WI38 (cell line): ENCODE measurements at regions not wholly inside any gene's neighbourhood (a gene's known extent, or its start where the extent isn't known, plus 50 kb on each side); places are given as distances from the start of the nearest gene placed in this dataset.
"Not testable (repeated sequence)": the region's sequence is repeated elsewhere in the genome, so short reads cannot be mapped to it uniquely, and the experiment has no call there.

Experiments used
- H3K4me3 ChIP-seq: 2 replicates; pipeline ENCODE4 v1.5.1; 2011; ENCODE audit warnings: low read depth, mild to moderate bottlenecking, control low read depth, low read length
- TF ChIP-seq, protein P1 (sequence below): IDR thresholded peaks from 2 replicates; pipeline ENCODE4 v1.5.1; 2012; ENCODE audit warnings: low read depth, mild to moderate bottlenecking, control low read depth, low read length

DNA sequence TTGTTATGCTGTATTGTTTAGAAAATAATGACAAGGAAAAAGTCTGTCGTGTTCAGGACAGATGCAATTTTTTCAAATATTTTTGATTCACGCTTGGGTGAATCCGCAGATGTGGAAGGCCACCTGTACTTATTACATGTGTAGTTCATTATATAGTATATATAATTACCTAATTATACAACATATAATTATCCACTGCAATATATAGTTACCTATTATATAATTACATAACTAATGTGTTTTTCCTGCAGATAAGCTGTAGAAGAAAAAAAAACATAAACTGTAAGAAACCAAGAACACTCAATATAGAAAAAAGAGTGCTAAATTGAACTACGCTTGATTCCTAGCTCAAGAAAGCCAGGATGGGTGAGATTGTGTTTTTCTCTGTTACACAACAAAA is 93.6 kb upstream of the RANBP3L start:
- TF ChIP-seq, protein P1, sequence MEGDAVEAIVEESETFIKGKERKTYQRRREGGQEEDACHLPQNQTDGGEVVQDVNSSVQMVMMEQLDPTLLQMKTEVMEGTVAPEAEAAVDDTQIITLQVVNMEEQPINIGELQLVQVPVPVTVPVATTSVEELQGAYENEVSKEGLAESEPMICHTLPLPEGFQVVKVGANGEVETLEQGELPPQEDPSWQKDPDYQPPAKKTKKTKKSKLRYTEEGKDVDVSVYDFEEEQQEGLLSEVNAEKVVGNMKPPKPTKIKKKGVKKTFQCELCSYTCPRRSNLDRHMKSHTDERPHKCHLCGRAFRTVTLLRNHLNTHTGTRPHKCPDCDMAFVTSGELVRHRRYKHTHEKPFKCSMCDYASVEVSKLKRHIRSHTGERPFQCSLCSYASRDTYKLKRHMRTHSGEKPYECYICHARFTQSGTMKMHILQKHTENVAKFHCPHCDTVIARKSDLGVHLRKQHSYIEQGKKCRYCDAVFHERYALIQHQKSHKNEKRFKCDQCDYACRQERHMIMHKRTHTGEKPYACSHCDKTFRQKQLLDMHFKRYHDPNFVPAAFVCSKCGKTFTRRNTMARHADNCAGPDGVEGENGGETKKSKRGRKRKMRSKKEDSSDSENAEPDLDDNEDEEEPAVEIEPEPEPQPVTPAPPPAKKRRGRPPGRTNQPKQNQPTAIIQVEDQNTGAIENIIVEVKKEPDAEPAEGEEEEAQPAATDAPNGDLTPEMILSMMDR = no peak
- H3K4me3 ChIP-seq = no peak overlapping the region

DNA sequence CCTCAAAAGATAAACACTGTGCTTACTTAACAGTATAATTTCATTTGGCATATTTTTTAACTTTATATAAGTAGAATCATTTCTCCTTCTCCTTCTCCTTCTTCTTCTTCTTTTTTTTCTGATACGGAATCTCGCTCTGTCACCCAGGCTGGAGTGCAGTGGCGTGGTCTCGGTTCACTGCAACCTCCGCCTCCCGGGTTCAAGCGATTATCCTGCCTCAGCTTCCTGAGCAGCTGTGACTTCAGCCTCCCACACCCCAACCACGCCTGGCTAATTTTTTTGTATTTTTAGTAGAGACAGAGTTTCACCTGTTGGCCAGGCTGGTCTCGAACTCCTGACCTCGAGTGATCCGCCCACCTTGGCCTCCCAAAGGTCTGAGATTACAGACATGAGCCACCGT is 94.2 kb upstream of the RANBP3L start:
- H3K4me3 ChIP-seq = not testable (repeated sequence)

DNA sequence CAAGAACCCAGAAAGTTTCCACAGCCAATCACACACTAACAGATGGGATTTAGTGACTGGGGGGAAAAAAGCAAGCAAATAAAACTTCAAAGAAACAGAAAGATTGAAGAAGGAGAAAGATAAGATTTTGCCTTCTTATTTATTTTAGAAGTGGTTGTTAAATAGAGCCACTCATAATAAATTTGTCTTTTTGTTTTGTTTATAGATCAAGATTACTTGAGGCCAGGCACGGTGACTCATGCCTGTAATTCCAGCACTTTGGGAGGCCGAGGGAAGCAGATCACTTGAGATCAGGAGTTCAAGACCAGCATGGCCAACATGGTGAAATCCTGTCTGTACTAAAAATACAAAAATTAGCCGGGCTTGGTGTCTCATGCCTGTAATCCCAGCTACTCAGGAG is 94.9 kb upstream of the RANBP3L start:
- TF ChIP-seq, protein P1 = no peak
- no peak overlapping the region for H3K4me3 ChIP-seq

DNA sequence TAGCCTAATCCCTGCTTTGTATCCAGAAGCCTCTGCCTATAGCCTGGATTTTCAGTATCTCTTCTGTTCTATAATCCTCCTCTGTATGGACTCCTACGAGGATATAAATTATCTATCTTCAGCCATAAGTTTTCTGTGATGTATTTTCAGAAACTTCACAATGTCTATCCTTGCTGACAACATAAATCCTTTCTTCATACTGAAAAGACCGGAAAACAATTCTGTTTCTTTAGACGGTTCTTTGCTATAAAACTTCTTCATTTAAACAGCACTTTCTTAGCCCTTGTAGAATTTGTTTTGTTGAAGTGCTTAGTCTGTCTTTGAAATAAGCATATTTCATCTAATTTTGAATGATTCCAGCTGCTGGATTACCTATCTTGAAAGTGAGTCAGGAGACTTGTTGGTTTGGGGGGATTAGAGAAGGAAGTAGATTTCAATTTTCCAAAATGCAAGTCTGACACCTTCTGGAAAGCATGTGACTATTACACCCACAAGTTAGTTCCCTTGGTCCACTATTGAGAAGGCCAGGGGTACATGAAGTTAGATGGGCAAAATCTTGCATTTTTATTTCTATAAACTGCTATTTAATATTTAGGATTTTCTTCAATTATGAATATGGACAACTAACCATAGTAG is 96.3 kb upstream of the RANBP3L start:
- TF ChIP-seq, protein P1 = no peak
- H3K4me3 ChIP-seq = no peak overlapping the region

DNA sequence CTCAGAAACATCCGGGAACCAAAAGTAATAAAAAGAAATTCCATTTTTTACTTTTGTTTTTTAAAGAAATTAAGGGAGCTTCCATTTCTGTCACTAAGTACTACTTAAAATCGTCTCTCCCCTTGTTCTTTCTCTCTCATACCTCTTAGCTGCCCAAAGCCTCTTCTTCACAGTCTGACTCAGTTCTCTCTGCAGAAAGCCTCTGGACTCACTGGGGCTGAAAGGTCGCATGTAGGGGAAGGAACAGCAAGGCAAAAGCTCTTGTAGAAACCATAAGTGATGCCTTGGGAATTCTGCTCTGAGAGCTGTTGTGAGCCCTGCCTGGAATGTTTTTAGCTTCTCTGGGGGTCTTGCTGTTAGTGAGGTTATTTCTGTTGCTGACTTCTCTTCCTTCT is 100.8 kb upstream of the RANBP3L start:
- TF ChIP-seq, protein P1 = no peak
- no peak overlapping the region for H3K4me3 ChIP-seq

DNA sequence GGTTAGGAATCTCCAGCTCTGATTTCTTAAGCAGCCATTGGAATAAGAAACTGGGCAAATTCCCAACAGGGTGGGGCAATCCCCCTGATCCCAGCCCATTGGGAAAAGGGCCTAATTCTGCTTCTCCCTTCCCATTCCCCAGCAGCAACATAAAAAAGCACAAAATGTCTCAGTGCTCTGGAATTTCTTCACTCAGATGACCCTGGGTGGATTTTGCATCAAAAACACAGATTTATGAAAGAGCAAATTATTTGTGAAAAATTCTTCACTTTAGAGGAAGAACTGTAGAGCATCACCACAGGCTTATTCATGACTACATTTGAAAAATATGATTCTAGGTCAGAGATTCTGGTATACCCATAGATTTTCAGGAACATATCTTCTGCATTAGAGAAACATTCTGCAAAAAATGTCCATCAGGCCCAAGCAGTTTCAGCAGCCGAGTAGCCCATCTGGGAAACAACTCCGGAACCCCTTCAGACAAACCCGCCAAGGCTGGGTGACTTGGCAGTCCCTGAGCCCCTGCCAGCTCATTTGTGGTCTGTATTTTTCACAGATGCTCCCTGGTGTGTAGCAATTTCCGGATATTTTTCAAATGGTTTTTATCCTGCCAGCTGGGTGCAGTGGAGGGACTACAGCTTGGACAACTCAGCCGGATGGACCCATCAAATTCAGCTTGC is 102.1 kb upstream of the RANBP3L start:
- no peak overlapping the region for H3K4me3 ChIP-seq

DNA sequence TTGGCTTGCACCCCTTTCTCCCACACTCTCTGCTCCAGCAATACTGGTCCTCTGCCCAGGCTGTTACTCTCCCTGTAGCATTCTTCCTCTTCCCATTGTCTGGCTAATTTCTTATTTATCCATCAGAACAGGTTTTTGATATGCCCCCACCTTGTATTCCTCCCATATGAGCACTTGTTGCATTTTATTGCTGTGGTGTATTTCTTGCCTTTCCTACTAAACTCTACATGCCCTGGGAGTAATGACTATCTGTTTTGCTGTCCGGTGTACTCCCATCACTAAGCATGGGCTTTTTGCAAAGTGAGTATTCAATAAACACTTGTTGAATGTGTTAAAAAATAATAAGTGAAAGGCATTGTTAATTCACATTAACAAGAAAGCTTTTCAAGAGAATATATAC is 104.3 kb upstream of the RANBP3L start:
- TF ChIP-seq, protein P1 = no peak
- H3K4me3 ChIP-seq = no peak overlapping the region

More for the DNA sequence above, 102.1 kb upstream of the RANBP3L start:
- TF ChIP-seq, protein P1 = no peak
